K562 (cell line): ENCODE measurements at regions not wholly inside any gene's neighbourhood (a gene's known extent, or its start where the extent isn't known, plus 50 kb on each side); places are given as distances from the start of the nearest gene placed in this dataset.

Experiments
- ATAC-seq: fragments of 200-7000 bp; cut with Tn5 transposase; 3 replicates; pipeline ENCODE4 v1.9.1; 2020; ENCODE audit warnings: moderate library complexity
- BruUV-seq: library from RNA; stranded (reverse); fragments of 400-500 nt; replicated peaks from 2 replicates; lab custom pipeline; 2021; lab: Mats Ljungman, UMichigan
- CTCF ChIA-PET: fragments of 300-600 bp; formaldehyde crosslinking; extraction: SDS; loops from one replicate; lab custom pipeline; 2021; ENCODE audit warnings: low intra/inter-chr PET ratio; lab: Yijun Ruan, JAX
- POLR2A ChIA-PET: fragments of 300-600, 350-650 bp; sonication (Branson Sonifier 250); formaldehyde crosslinking; extraction: SDS; loops from one replicate; lab custom pipeline; 2021; ENCODE audit warnings: antibody characterized with exemption, inconsistent platforms; lab: Yijun Ruan, JAX
- DNase-seq, 4 experiments: peaks; one replicate each; pipeline versions ENCODE4 v3.0.0 to v3.0.0-alpha.2; 2011 to 2018; ENCODE audit warnings: low spot score in 3 of 4, mixed read lengths in 3 of 4; ENCODE audit errors: extremely low read depth in 1 of 4
- FAIRE-seq: peaks from 2 replicates; lab custom pipeline; 2011; peaks lifted over from hg19 to GRCh38; lab: Jason Lieb, UNC
- H2AFZ ChIP-seq: 2 replicates; pipeline ENCODE4 v1.6.0; 2011; ENCODE audit warnings: low read depth, low read length, control low read depth, inconsistent platforms
- H3K27ac ChIP-seq: fragments of 200-600 bp; 3 replicates; pipeline ENCODE4 v1.8.0; 2011; ENCODE audit warnings: low read depth, mild to moderate bottlenecking, control low read depth, inconsistent platforms, low read length, moderate library complexity, mixed read lengths; ENCODE audit errors: extremely low read depth
- H3K27me3 ChIP-seq, 2 experiments: fragments of 300-600 bp in 1 of 2; 2 replicates in 1 of 2; 3 replicates in 1 of 2; pipeline versions ENCODE4 v1.6.0 to v1.8.0; 2011; ENCODE audit warnings: inconsistent platforms in 2 of 2, low read length in 2 of 2, mild to moderate bottlenecking in 1 of 2, mixed read lengths in 1 of 2, moderate library complexity in 1 of 2; ENCODE audit not compliant: control insufficient read depth in 2 of 2, insufficient read depth in 2 of 2
- H3K36me3 ChIP-seq: fragments of 300-600 bp; 3 replicates; pipeline ENCODE4 v1.8.0; 2011; ENCODE audit warnings: mild to moderate bottlenecking, low read length, inconsistent platforms; ENCODE audit not compliant: control insufficient read depth, insufficient read depth
- H3K4me1 ChIP-seq, 2 experiments: fragments of 200-600 bp in 1 of 2; replicated peaks in 1 of 2; 2 replicates in 1 of 2; 3 replicates in 1 of 2; pipeline versions ENCODE4 v1.5.1 to v1.8.0; 2011; ENCODE audit warnings: inconsistent platforms in 2 of 2, low read length in 2 of 2, mild to moderate bottlenecking in 1 of 2, mixed read lengths in 1 of 2, moderate library complexity in 1 of 2; ENCODE audit not compliant: control insufficient read depth in 2 of 2, insufficient read depth in 2 of 2
- H3K4me2 ChIP-seq: 2 replicates; pipeline ENCODE4 v1.6.1; 2011; ENCODE audit warnings: low read length, control low read depth, inconsistent platforms, mixed read lengths; ENCODE audit not compliant: insufficient read depth
- H3K4me3 ChIP-seq: fragments of 200-600 bp; sonication (generic), shearing (Covaris generic); 2 replicates; pipeline ENCODE4 v1.5.1; 2016; ENCODE audit warnings: control low read depth, inconsistent platforms
- H3K79me2 ChIP-seq: fragments of 200-600 bp; 3 replicates; pipeline ENCODE4 v1.8.0; 2011; ENCODE audit warnings: low read length, inconsistent platforms; ENCODE audit not compliant: control insufficient read depth, insufficient read depth
- H3K9ac ChIP-seq, 2 experiments: 2 replicates each; pipeline versions ENCODE4 v1.6.0 to v1.6.1; 2011; ENCODE audit warnings: low read depth in 2 of 2, low read length in 2 of 2, control low read depth in 1 of 2, inconsistent platforms in 1 of 2, mild to moderate bottlenecking in 1 of 2, mixed read lengths in 1 of 2; ENCODE audit not compliant: insufficient read depth in 1 of 2
- H3K9me1 ChIP-seq: one replicate; pipeline ENCODE4 v1.6.0; 2011; ENCODE audit warnings: inconsistent platforms, mild to moderate bottlenecking, low read length, moderate library complexity; ENCODE audit not compliant: control insufficient read depth, insufficient read depth
- H3K9me3 ChIP-seq: replicated peaks from 2 replicates; pipeline ENCODE4 v1.5.1; 2011; ENCODE audit warnings: low read depth, low read length, inconsistent platforms; ENCODE audit not compliant: control insufficient read depth, insufficient read depth
- H4K20me1 ChIP-seq: replicated peaks from 2 replicates; pipeline ENCODE4 v1.6.1; 2011; ENCODE audit warnings: low read length, inconsistent platforms, mixed read lengths; ENCODE audit not compliant: control insufficient read depth, insufficient read depth
- C11orf30 ChIP-seq: fragments of 450-650 bp; IDR thresholded peaks from 2 replicates; pipeline ENCODE4 v1.6.1; 2016; ENCODE audit warnings: low read depth, mild to moderate bottlenecking
- EZH2 ChIP-seq: IDR thresholded peaks from 2 replicates; pipeline ENCODE4 v1.6.1; 2012; ENCODE audit warnings: low read depth, mild to moderate bottlenecking, inconsistent platforms, low read length, borderline replicate concordance
- HOMEZ ChIP-seq: fragments of 250-450 bp; sonication (Bioruptor Pico); IDR thresholded peaks from 2 replicates; pipeline ENCODE4 v1.4.0; 2020; ENCODE audit warnings: mild to moderate bottlenecking, moderate library complexity
- JUNB ChIP-seq: fragments of 450-650 bp; formaldehyde crosslinking; conservative IDR thresholded peaks from 2 replicates; pipeline ENCODE4 v1.4.0; 2020; ENCODE audit warnings: mild to moderate bottlenecking
- KHSRP ChIP-seq: fragments of 450-650 bp; IDR thresholded peaks from 2 replicates; pipeline ENCODE4 v1.6.1; 2017
- MAFF ChIP-seq: IDR thresholded peaks from 2 replicates; pipeline ENCODE4 v1.6.1; 2012; ENCODE audit warnings: low read length, improper control_type of control experiment
- MAFG ChIP-seq: fragments of 450-650 bp; conservative IDR thresholded peaks from 2 replicates; pipeline ENCODE4 v1.6.1; 2016; ENCODE audit warnings: missing genetic modification characterization, missing compliant biosample characterization
- MTA1 ChIP-seq: fragments of 450-650 bp; IDR thresholded peaks from 2 replicates; pipeline ENCODE4 v1.6.1; 2017; ENCODE audit warnings: borderline replicate concordance
- NBN ChIP-seq: fragments of 450-650 bp; IDR thresholded peaks from 2 replicates; pipeline ENCODE4 v1.6.1; 2016; ENCODE audit warnings: low read depth, mild to moderate bottlenecking
- NFIX ChIP-seq: fragments of 250-450 bp; sonication (Bioruptor Pico); IDR thresholded peaks from 2 replicates; pipeline ENCODE4 v1.4.0; 2020; ENCODE audit warnings: low read depth, mild to moderate bottlenecking, moderate library complexity
- NONO ChIP-seq, 2 experiments: fragments of 200-400 bp in 1 of 2; fragments of 450-650 bp in 1 of 2; formaldehyde crosslinking in 1 of 2; IDR thresholded peaks; 2 replicates each; pipeline ENCODE4 v1.6.1; 2017; ENCODE audit warnings: low read depth in 2 of 2, mild to moderate bottlenecking in 2 of 2, moderate library complexity in 2 of 2, low read length in 1 of 2
- PCBP1 ChIP-seq: fragments of 200-400 bp; formaldehyde crosslinking; IDR thresholded peaks from 2 replicates; pipeline ENCODE4 v1.6.1; 2018; ENCODE audit warnings: mild to moderate bottlenecking, low read depth, low read length; ENCODE audit not compliant: poor library complexity, severe bottlenecking
- POLR2A ChIP-seq: fragments of 450-650 bp; conservative IDR thresholded peaks from 2 replicates; pipeline ENCODE4 v1.6.1; 2016
- POU5F1 ChIP-seq: fragments of 150-350 bp; IDR thresholded peaks from 2 replicates; pipeline ENCODE4 v1.6.1; 2014; ENCODE audit warnings: borderline replicate concordance, low read length, low read depth, mild to moderate bottlenecking; ENCODE audit not compliant: partially characterized antibody
- RBM17 ChIP-seq: fragments of 200-400 bp; formaldehyde crosslinking; IDR thresholded peaks from 2 replicates; pipeline ENCODE4 v1.6.1; 2017; ENCODE audit warnings: low read depth, mild to moderate bottlenecking, low read length, borderline replicate concordance
- SAFB ChIP-seq: fragments of 200-400 bp; formaldehyde crosslinking; IDR thresholded peaks from 2 replicates; pipeline ENCODE4 v1.6.1; 2017; ENCODE audit warnings: low read depth, low read length, borderline replicate concordance
- XRCC5 ChIP-seq: fragments of 200-400 bp; formaldehyde crosslinking; IDR thresholded peaks from 2 replicates; pipeline ENCODE4 v1.6.1; 2017; ENCODE audit warnings: low read depth, mild to moderate bottlenecking, low read length
- ZNF121 ChIP-seq: sonication (generic); formaldehyde crosslinking; conservative IDR thresholded peaks from 2 replicates; pipeline ENCODE4 v1.8.0; 2022; ENCODE audit warnings: missing genetic modification reagents
- ZNF23 ChIP-seq: fragments of 250-450 bp; sonication (Bioruptor Pico); IDR thresholded peaks from 2 replicates; pipeline ENCODE4 v1.4.0; 2020; ENCODE audit warnings: mild to moderate bottlenecking
- ZNF253 ChIP-seq: fragments of 250-450 bp; sonication (Bioruptor Pico); conservative IDR thresholded peaks from 2 replicates; pipeline ENCODE4 v1.6.1; 2021; ENCODE audit warnings: mild to moderate bottlenecking
- ZNF316 ChIP-seq: fragments of 450-650 bp; IDR thresholded peaks from 2 replicates; pipeline ENCODE4 v1.6.1; 2016
- ZNF511 ChIP-seq: sonication (generic); formaldehyde crosslinking; IDR thresholded peaks from 2 replicates; pipeline ENCODE4 v1.8.0; 2022; ENCODE audit warnings: mild to moderate bottlenecking, missing genetic modification reagents
- ZNF75A ChIP-seq: fragments of 450-650 bp; formaldehyde crosslinking; IDR thresholded peaks from 2 replicates; pipeline ENCODE4 v1.4.0; 2020; ENCODE audit warnings: mild to moderate bottlenecking
- ZSCAN32 ChIP-seq: fragments of 450-650 bp; formaldehyde crosslinking; IDR thresholded peaks from 2 replicates; pipeline ENCODE4 v1.4.0; 2020; ENCODE audit warnings: mild to moderate bottlenecking, moderate library complexity
- WGBS: fragments of 100-300 bp; shearing (Covaris generic); methylation state at CpG from one replicate; pipeline ENCODE4 v1.1.6; 2016; ENCODE audit warnings: low coverage, mixed read lengths; ENCODE audit not compliant: insufficient coverage; ENCODE audit errors: missing lambda C conversion rate; 5-methylcytosine and 5-hydroxymethylcytosine counted together
- in situ Hi-C: fragments of 300-500 bp; cut with MboI; formaldehyde crosslinking; loops from 4 replicates; pipeline ENCODE4 v1.15.0; 2018; ENCODE audit warnings: inconsistent platforms, mixed read lengths
- intact Hi-C: fragments of 100-400 bp; cut with micrococcal nuclease; formaldehyde crosslinking; loops from 2 replicates; pipeline ENCODE4 v1.14.2; 2022

GRCh38 chr12:28650906-28651305 lies 460.6 kb downstream of the CCDC91 start:
- Histone ChIP-seq H3K36me3 (no peaks in the 10 kb centered on the region), H3K4me2 (no peak overlapping the region), H3K9ac (no peak overlapping the region), H3K27me3 (peaks cover 0 to 5% of the 10 kb centered on the region in 2 experiments; a peak in 1 of 5 replicates), H3K4me3 (no peak overlapping the region), H3K79me2 (no peaks in the 10 kb centered on the region), H3K9me1 (no peaks in the 10 kb centered on the region), H4K20me1 (no peaks in the 10 kb centered on the region), H3K27ac (no peak overlapping the region), H3K9me3 (no peaks in the 10 kb centered on the region), H2AFZ (no peak overlapping the region), H3K4me1 (no peaks in the 10 kb centered on the region)
- intact Hi-C loops (no loop called here), in situ Hi-C loops (no loop called here)
- ATAC-seq (no peak), FAIRE-seq (no peak), DNase-seq (no peak)
- POLR2A ChIA-PET = no interaction called here
- CTCF ChIA-PET = no interaction called here
- no TSS peak for BruUV-seq
- WGBS = 6% methylated on average over 1 of the region's 1 CpG
- TF ChIP-seq HOMEZ (CRISPR knock-in tag) (no peak), C11orf30 (peak; percentile 72), POU5F1 (no peak), NONO (IDR thresholded peaks at IDR 0.05; ENCODE audit: low read depth in 2 of 2, low read length in 1 of 2) (no peak), ZNF511 (CRISPR knock-in tag) (no peak), ZNF121 (CRISPR knock-in tag) (no peak), XRCC5 (no peak), MAFF (peak; percentile 18; the same call in 1 of the 2 replicates), MAFG (tag) (peak; percentile 59), PCBP1 (no peak), RBM17 (no peak), NBN (no peak), ZSCAN32 (no peak), ZNF316 (peak; percentile 85), POLR2A (no peak), MTA1 (no peak), ZNF23 (CRISPR knock-in tag) (no peak), ZNF253 (CRISPR knock-in tag) (no peak), EZH2 (no peak), SAFB (no peak), NFIX (CRISPR knock-in tag) (no peak), KHSRP (no peak), ZNF75A (CRISPR knock-in tag) (no peak), JUNB (CRISPR knock-in tag) (no peak)
